K562 (cell line): ENCODE measurements at regions not wholly inside any gene's neighbourhood (a gene's known extent, or its start where the extent isn't known, plus 50 kb on each side); places are given as distances from the start of the nearest gene placed in this dataset.

Source experiments
- ATAC-seq: fragments of 200-7000 bp; cut with Tn5 transposase; 3 replicates; pipeline ENCODE4 v1.9.1; 2020; ENCODE audit warnings: moderate library complexity
- BruUV-seq: library from RNA; stranded (reverse); fragments of 400-500 nt; replicated peaks from 2 replicates; lab custom pipeline; 2021; lab: Mats Ljungman, UMichigan
- CTCF ChIA-PET: fragments of 300-600 bp; formaldehyde crosslinking; extraction: SDS; loops from one replicate; lab custom pipeline; 2021; ENCODE audit warnings: low intra/inter-chr PET ratio; lab: Yijun Ruan, JAX
- POLR2A ChIA-PET: fragments of 300-600, 350-650 bp; sonication (Branson Sonifier 250); formaldehyde crosslinking; extraction: SDS; loops from one replicate; lab custom pipeline; 2021; ENCODE audit warnings: antibody characterized with exemption, inconsistent platforms; lab: Yijun Ruan, JAX
- DNase-seq, 4 experiments: peaks; one replicate each; pipeline versions ENCODE4 v3.0.0 to v3.0.0-alpha.2; 2011 to 2018; ENCODE audit warnings: low spot score in 3 of 4, mixed read lengths in 3 of 4; ENCODE audit errors: extremely low read depth in 1 of 4
- FAIRE-seq: peaks from 2 replicates; lab custom pipeline; 2011; peaks lifted over from hg19 to GRCh38; lab: Jason Lieb, UNC
- H2AFZ ChIP-seq: 2 replicates; pipeline ENCODE4 v1.6.0; 2011; ENCODE audit warnings: low read depth, low read length, control low read depth, inconsistent platforms
- H3K27ac ChIP-seq: fragments of 200-600 bp; 3 replicates; pipeline ENCODE4 v1.8.0; 2011; ENCODE audit warnings: low read depth, mild to moderate bottlenecking, control low read depth, inconsistent platforms, low read length, moderate library complexity, mixed read lengths; ENCODE audit errors: extremely low read depth
- H3K27me3 ChIP-seq, 2 experiments: fragments of 300-600 bp in 1 of 2; 2 replicates in 1 of 2; 3 replicates in 1 of 2; pipeline versions ENCODE4 v1.6.0 to v1.8.0; 2011; ENCODE audit warnings: inconsistent platforms in 2 of 2, low read length in 2 of 2, mild to moderate bottlenecking in 1 of 2, mixed read lengths in 1 of 2, moderate library complexity in 1 of 2; ENCODE audit not compliant: control insufficient read depth in 2 of 2, insufficient read depth in 2 of 2
- H3K36me3 ChIP-seq: fragments of 300-600 bp; 3 replicates; pipeline ENCODE4 v1.8.0; 2011; ENCODE audit warnings: mild to moderate bottlenecking, low read length, inconsistent platforms; ENCODE audit not compliant: control insufficient read depth, insufficient read depth
- H3K4me1 ChIP-seq, 2 experiments: fragments of 200-600 bp in 1 of 2; replicated peaks in 1 of 2; 2 replicates in 1 of 2; 3 replicates in 1 of 2; pipeline versions ENCODE4 v1.5.1 to v1.8.0; 2011; ENCODE audit warnings: inconsistent platforms in 2 of 2, low read length in 2 of 2, mild to moderate bottlenecking in 1 of 2, mixed read lengths in 1 of 2, moderate library complexity in 1 of 2; ENCODE audit not compliant: control insufficient read depth in 2 of 2, insufficient read depth in 2 of 2
- H3K4me2 ChIP-seq: 2 replicates; pipeline ENCODE4 v1.6.1; 2011; ENCODE audit warnings: low read length, control low read depth, inconsistent platforms, mixed read lengths; ENCODE audit not compliant: insufficient read depth
- H3K4me3 ChIP-seq: fragments of 200-600 bp; sonication (generic), shearing (Covaris generic); 2 replicates; pipeline ENCODE4 v1.5.1; 2016; ENCODE audit warnings: control low read depth, inconsistent platforms
- H3K79me2 ChIP-seq: fragments of 200-600 bp; 3 replicates; pipeline ENCODE4 v1.8.0; 2011; ENCODE audit warnings: low read length, inconsistent platforms; ENCODE audit not compliant: control insufficient read depth, insufficient read depth
- H3K9ac ChIP-seq, 2 experiments: 2 replicates each; pipeline versions ENCODE4 v1.6.0 to v1.6.1; 2011; ENCODE audit warnings: low read depth in 2 of 2, low read length in 2 of 2, control low read depth in 1 of 2, inconsistent platforms in 1 of 2, mild to moderate bottlenecking in 1 of 2, mixed read lengths in 1 of 2; ENCODE audit not compliant: insufficient read depth in 1 of 2
- H3K9me1 ChIP-seq: one replicate; pipeline ENCODE4 v1.6.0; 2011; ENCODE audit warnings: inconsistent platforms, mild to moderate bottlenecking, low read length, moderate library complexity; ENCODE audit not compliant: control insufficient read depth, insufficient read depth
- H3K9me3 ChIP-seq: replicated peaks from 2 replicates; pipeline ENCODE4 v1.5.1; 2011; ENCODE audit warnings: low read depth, low read length, inconsistent platforms; ENCODE audit not compliant: control insufficient read depth, insufficient read depth
- H4K20me1 ChIP-seq: replicated peaks from 2 replicates; pipeline ENCODE4 v1.6.1; 2011; ENCODE audit warnings: low read length, inconsistent platforms, mixed read lengths; ENCODE audit not compliant: control insufficient read depth, insufficient read depth
- BRD9 ChIP-seq: fragments of 450-650 bp; IDR thresholded peaks from 2 replicates; pipeline ENCODE4 v1.6.1; 2018; ENCODE audit warnings: low read depth; ENCODE audit not compliant: partially characterized antibody
- CBX5 ChIP-seq: IDR thresholded peaks from 2 replicates; pipeline ENCODE4 v1.6.1; 2014; ENCODE audit warnings: low read depth, borderline replicate concordance
- COPS2 ChIP-seq: fragments of 450-650 bp; conservative IDR thresholded peaks from 2 replicates; pipeline ENCODE4 v1.6.1; 2016; ENCODE audit warnings: mild to moderate bottlenecking, moderate library complexity
- MEF2A ChIP-seq: IDR thresholded peaks from 2 replicates; pipeline ENCODE4 v1.6.1; 2011; ENCODE audit warnings: low read depth, mild to moderate bottlenecking, low read length, moderate library complexity; ENCODE audit not compliant: control insufficient read depth
- NCOA2 ChIP-seq, 2 experiments: fragments of 450-650 bp; IDR thresholded peaks; 2 replicates each; pipeline ENCODE4 v1.6.1; 2018; ENCODE audit warnings: mild to moderate bottlenecking in 2 of 2, moderate library complexity in 1 of 2; ENCODE audit not compliant: partially characterized antibody in 2 of 2
- NELFE ChIP-seq: IDR thresholded peaks from 2 replicates; pipeline ENCODE4 v1.6.1; 2011; ENCODE audit warnings: mild to moderate bottlenecking; ENCODE audit not compliant: insufficient read depth, insufficient read length
- NFIC ChIP-seq: fragments of 450-650 bp; IDR thresholded peaks from 2 replicates; pipeline ENCODE4 v1.6.1; 2017; ENCODE audit warnings: mild to moderate bottlenecking, inconsistent platforms
- NFXL1 ChIP-seq: fragments of 450-650 bp; formaldehyde crosslinking; IDR thresholded peaks from 2 replicates; pipeline ENCODE4 v1.4.0; 2021; ENCODE audit warnings: mild to moderate bottlenecking
- NR4A1 ChIP-seq, 2 experiments: fragments of 250-450 bp in 1 of 2; fragments of 450-650 bp in 1 of 2; sonication (Bioruptor Pico) in 1 of 2; IDR thresholded peaks; 2 replicates each; pipeline versions ENCODE4 v1.4.0 to v1.6.1; 2016 to 2020; ENCODE audit warnings: mild to moderate bottlenecking in 2 of 2, missing compliant biosample characterization in 1 of 2, missing genetic modification characterization in 1 of 2, moderate library complexity in 1 of 2
- RAD51 ChIP-seq: fragments of 450-650 bp; IDR thresholded peaks from 2 replicates; pipeline ENCODE4 v1.7.1; 2016; ENCODE audit warnings: low read depth, mild to moderate bottlenecking, borderline replicate concordance
- RBM14 ChIP-seq: fragments of 200-400 bp; formaldehyde crosslinking; IDR thresholded peaks from 2 replicates; pipeline ENCODE4 v1.6.1; 2018; ENCODE audit warnings: low read depth, mild to moderate bottlenecking, low read length, moderate library complexity, borderline replicate concordance; ENCODE audit not compliant: insufficient read depth
- RFX1 ChIP-seq: fragments of 450-650 bp; IDR thresholded peaks from 2 replicates; pipeline ENCODE4 v1.6.1; 2016; ENCODE audit warnings: mild to moderate bottlenecking, moderate library complexity
- TARDBP ChIP-seq: fragments of 450-650 bp; IDR thresholded peaks from 2 replicates; pipeline ENCODE4 v1.6.1; 2016
- YBX1 ChIP-seq: fragments of 450-650 bp; IDR thresholded peaks from 2 replicates; pipeline ENCODE4 v1.7.1; 2016; ENCODE audit warnings: mild to moderate bottlenecking
- ZC3H11A ChIP-seq: IDR thresholded peaks from 2 replicates; pipeline ENCODE4 v1.6.1; 2012; ENCODE audit warnings: low read depth, low read length, improper control_type of control experiment
- ZFPM2 ChIP-seq: fragments of 250-450 bp; sonication (Bioruptor Pico); IDR thresholded peaks from 2 replicates; pipeline ENCODE4 v1.5.1; 2022; ENCODE audit warnings: mild to moderate bottlenecking
- ZNF253 ChIP-seq: fragments of 250-450 bp; sonication (Bioruptor Pico); conservative IDR thresholded peaks from 2 replicates; pipeline ENCODE4 v1.6.1; 2021; ENCODE audit warnings: mild to moderate bottlenecking
- ZNF3 ChIP-seq: fragments of 250-450 bp; sonication (Bioruptor Pico); IDR thresholded peaks from 2 replicates; pipeline ENCODE4 v1.5.0; 2021; ENCODE audit warnings: mild to moderate bottlenecking, moderate library complexity
- WGBS: fragments of 100-300 bp; shearing (Covaris generic); methylation state at CpG from one replicate; pipeline ENCODE4 v1.1.6; 2016; ENCODE audit warnings: low coverage, mixed read lengths; ENCODE audit not compliant: insufficient coverage; ENCODE audit errors: missing lambda C conversion rate; 5-methylcytosine and 5-hydroxymethylcytosine counted together
- in situ Hi-C: fragments of 300-500 bp; cut with MboI; formaldehyde crosslinking; loops from 4 replicates; pipeline ENCODE4 v1.15.0; 2018; ENCODE audit warnings: inconsistent platforms, mixed read lengths
- intact Hi-C: fragments of 100-400 bp; cut with micrococcal nuclease; formaldehyde crosslinking; loops from 2 replicates; pipeline ENCODE4 v1.14.2; 2022
- TF ChIP-seq, protein P1 (sequence below): sonication (generic); formaldehyde crosslinking; IDR thresholded peaks from 2 replicates; pipeline ENCODE4 v1.9.0; 2022; ENCODE audit warnings: mild to moderate bottlenecking, missing genetic modification reagents
- TF ChIP-seq, protein P2 (sequence below): fragments of 250-450 bp; sonication (Bioruptor Pico); IDR thresholded peaks from 2 replicates; pipeline ENCODE4 v1.8.0; 2021; ENCODE audit warnings: borderline replicate concordance, mild to moderate bottlenecking, moderate library complexity; ENCODE audit not compliant: poor library complexity, severe bottlenecking
- TF ChIP-seq, protein P3 (sequence below): fragments of 250-450 bp; sonication (Bioruptor Pico); IDR thresholded peaks from 2 replicates; pipeline ENCODE4 v1.8.0; 2021; ENCODE audit warnings: moderate library complexity, mild to moderate bottlenecking, inconsistent platforms

DNA sequence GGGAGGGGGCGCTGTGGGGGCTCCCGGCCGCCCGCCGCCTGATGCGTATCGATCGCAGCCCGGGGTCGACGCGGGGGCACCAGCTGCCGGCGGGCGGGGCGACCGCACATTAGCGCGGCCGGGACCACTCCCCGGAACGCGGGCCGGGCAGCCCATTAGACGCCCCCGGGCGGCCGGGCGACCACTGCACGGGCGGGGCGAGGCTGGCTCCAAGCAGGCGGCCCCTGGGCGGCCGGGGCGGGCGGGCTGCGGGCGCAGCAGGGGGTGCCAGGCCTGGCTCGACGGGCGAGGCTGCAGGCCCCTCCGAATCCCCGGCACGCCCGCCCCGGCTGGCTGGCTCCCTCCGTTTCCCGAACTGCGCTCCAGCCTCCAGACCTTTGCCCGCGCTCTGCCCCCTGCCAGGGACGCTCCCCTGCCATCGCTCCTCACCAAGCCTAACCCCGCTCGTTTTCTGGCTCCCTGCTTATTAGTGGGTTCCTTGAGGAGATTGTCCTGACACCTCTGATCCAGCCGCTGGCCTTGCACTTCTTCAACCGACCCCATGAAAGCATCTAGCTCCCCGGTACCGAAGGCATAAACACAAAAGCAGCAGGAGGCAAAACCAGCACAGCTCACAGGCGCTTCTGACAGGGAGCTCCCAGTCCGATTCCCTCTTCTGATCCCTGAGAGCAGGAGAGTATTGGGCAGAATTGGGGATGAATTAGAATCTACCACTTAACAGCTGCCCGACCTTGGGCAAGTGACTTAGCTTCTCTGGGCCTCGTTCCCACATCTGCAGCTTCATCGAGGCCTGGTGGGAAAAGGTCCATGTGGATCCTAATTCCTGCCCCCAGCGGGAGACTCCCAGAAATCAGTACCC, 92.6 kb upstream of the CASZ1 start (continued):
- TF ChIP-seq RAD51, result no peak
- TF ChIP-seq TARDBP, result no peak
- TF ChIP-seq NR4A1 (CRISPR knock-in tag; IDR thresholded peaks at IDR 0.05), result no peak
- TF ChIP-seq NR4A1 (tag; IDR thresholded peaks at IDR 0.05), result no peak
- TF ChIP-seq MEF2A, result no peak
- TF ChIP-seq CBX5, result no peak
- TF ChIP-seq COPS2, result no peak
- TF ChIP-seq NFXL1 (CRISPR knock-in tag), result no peak
- TF ChIP-seq BRD9, result no peak
- TF ChIP-seq NFIC, result no peak

DNA sequence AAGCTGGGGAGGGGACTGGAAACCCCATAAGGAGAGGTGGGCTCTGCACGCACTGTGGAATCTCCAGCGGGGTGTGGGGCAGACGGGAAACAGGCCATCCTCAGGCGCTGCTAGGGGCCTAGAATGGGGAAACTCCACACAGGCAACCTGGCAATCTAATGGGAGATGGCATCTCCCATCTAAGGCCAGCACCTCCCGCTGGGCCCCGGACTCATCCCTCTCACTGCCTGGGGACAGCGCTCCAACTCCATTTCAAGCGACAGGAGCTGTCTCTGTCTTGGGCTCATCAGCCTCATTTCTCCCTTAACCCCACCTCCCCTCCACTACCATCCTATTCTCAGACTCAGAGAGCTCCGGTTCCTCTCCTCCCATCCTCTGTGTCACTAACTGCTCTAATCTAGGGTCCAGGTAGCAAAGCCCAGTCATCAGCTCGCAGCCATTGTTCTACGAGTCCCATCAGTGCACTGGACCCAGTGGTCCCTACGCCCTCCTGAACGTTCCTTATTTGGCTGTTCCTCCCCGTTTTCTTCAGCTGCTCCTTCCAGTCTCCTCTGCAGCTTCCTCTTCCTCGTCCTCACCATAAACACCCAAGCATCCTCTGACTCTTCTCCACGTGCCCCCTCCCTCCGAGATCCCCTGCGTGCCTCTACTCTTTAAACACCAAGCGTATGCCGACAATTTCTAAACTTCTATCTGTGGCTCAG, 93.4 kb upstream of the CASZ1 start:
- Histone ChIP-seq H3K4me2 (no peak overlapping the region), H3K27ac (no peak overlapping the region), H3K9ac (no peak overlapping the region), H3K36me3 (no peaks in the 10 kb centered on the region), H3K27me3 (peaks cover 34 to 47% of the 10 kb centered on the region in 2 experiments), H3K9me1 (no peaks in the 10 kb centered on the region), H3K79me2 (no peaks in the 10 kb centered on the region), H4K20me1 (peaks cover 13% of the 10 kb centered on the region; the same call in 1 of the 2 replicates), H3K4me3 (no peak overlapping the region), H2AFZ (no peak overlapping the region), H3K9me3 (no peaks in the 10 kb centered on the region), H3K4me1 (peaks cover 0 to 10% of the 10 kb centered on the region in 2 experiments; a peak in 2 of 5 replicates)
- ATAC-seq (peak; percentile 52), FAIRE-seq (no peak), DNase-seq (no peak)
- intact Hi-C loops, result no loop called here
- ChIA-PET POLR2A (interaction anchor here (0.5 to 2.2 kb wide), 9 partner anchors 9 to 93 kb away, joined by 3 to 8 read pairs (median 3); no protein-coding TSS in a partner anchor), CTCF (no interaction called here)
- BruUV-seq, result no TSS peak
- 7% methylated on average over 20 of the region's 20 CpGs for WGBS
- in situ Hi-C loops, result no loop called here
- TF ChIP-seq RFX1 (no peak), ZFPM2 (CRISPR knock-in tag) (no peak), YBX1 (no peak), NELFE (no peak), ZNF253 (CRISPR knock-in tag) (no peak), ZC3H11A (no peak), ZNF3 (CRISPR knock-in tag) (no peak), RBM14 (no peak), NCOA2 (IDR thresholded peaks at IDR 0.05; ENCODE audit: partially characterized antibody in 2 of 2) (no peak)
- TF ChIP-seq, protein P1, sequence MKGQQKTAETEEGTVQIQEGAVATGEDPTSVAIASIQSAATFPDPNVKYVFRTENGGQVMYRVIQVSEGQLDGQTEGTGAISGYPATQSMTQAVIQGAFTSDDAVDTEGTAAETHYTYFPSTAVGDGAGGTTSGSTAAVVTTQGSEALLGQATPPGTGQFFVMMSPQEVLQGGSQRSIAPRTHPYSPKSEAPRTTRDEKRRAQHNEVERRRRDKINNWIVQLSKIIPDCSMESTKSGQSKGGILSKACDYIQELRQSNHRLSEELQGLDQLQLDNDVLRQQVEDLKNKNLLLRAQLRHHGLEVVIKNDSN (CRISPR knock-in tag), result no peak
- TF ChIP-seq, protein P2, sequence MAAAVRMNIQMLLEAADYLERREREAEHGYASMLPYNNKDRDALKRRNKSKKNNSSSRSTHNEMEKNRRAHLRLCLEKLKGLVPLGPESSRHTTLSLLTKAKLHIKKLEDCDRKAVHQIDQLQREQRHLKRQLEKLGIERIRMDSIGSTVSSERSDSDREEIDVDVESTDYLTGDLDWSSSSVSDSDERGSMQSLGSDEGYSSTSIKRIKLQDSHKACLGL, result no peak
- TF ChIP-seq, protein P3, sequence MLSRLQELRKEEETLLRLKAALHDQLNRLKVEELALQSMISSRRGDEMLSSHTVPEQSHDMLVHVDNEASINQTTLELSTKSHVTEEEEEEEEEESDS (CRISPR knock-in tag), result no peak
